HG02610 (cell line): ENCODE measurements at regions not wholly inside any gene's neighbourhood (a gene's known extent, or its start where the extent isn't known, plus 50 kb on each side); places are given as distances from the start of the nearest gene placed in this dataset.
A peak's percentile ranks its signal among the peaks of the same experiment; 100 is the strongest.
"Not testable (repeated sequence)": the region's sequence is repeated elsewhere in the genome, so short reads cannot be mapped to it uniquely, and the experiment has no call there.

Source experiments
- ATAC-seq: cut with Tn5 transposase; IDR thresholded peaks from one replicate; pipeline ENCODE4 v1.9.1; 2021; ENCODE audit warnings: mild to moderate bottlenecking, moderate library complexity; ENCODE audit not compliant: unreplicated experiment

- ATAC-seq: no peak
Observed at GRCh38 chr13:47892374-47892773, 108.7 kb downstream of the SUCLA2 start.

- ATAC-seq: no peak
Observed at GRCh38 chr13:47890146-47890814, 110.8 kb downstream of the SUCLA2 start.

- ATAC-seq: no peak
Observed at GRCh38 chr13:47886314-47886713, 114.8 kb downstream of the SUCLA2 start.

- ATAC-seq: no peak
Observed at GRCh38 chr13:47875201-47875600, 125.9 kb downstream of the SUCLA2 start.

DNA sequence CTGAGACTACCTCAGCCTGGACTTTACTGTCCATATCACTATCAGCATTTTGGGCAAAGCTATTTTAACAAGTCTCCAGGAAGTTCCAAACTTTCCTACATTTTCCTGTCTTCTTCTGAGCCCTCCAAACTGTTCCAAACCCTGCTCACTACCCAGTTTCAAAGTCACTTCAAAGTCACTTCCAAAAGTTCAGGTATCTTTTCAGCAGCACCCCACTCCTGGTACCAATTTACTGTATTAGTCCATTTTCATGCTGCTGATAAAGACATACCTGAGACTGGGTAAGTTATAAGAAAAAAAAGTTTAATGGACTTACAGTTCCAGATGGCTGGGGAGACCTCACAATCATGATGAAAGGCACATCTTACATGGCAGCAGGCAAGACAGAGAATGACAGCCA is 127.1 kb downstream of the SUCLA2 start:
- ATAC-seq: not testable (repeated sequence)

- not testable (repeated sequence) for ATAC-seq
Observed at GRCh38 chr13:47873319-47873718, 127.8 kb downstream of the SUCLA2 start.

GRCh38 chr13:47869776-47870175 is 131.3 kb downstream of the SUCLA2 start:
- ATAC-seq: no peak

- ATAC-seq: no peak
Observed at GRCh38 chr13:47865883-47866282, 135.2 kb downstream of the SUCLA2 start.

DNA sequence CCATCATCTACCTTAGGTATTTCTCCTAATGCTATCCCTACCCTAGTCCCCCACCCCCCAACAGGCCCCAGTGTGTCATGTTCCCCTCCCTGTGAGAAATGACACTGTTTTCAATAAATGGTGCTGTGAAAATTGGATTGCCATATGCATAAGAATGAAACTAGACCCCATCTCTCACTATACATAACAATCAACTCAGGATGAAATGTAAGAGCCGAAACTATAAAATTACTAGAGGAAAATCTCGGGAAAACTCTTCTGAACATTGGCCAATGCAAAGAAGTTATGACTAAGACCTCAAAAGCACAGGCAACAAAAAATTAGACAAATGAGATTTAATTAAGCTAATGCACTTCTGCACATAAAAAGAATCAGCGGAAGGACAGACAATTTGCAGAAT is 138.2 kb downstream of the SUCLA2 start:
- ATAC-seq: no peak

DNA sequence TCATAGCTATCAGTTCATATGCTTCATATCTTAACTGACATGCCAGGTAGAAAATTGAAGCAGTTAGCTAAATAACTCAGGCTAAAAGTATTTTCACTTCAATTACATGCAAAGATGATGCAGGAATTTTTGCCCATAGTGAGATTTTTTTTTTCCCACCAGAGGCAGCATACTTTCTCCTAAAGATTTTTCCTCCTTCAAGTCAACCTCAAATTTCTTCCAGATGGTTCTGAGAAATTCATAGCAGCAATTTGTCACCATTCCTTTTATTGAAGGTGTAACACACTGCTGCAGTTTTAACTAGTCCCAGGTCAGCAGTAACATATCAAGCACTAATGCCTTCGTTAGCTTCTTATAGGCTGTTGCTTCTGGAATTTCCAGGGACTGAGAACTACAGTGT is 141.9 kb downstream of the SUCLA2 start:
- ATAC-seq: no peak

GRCh38 chr13:47858042-47859025 is 142.7 kb downstream of the SUCLA2 start:
- no peak for ATAC-seq

- no peak for ATAC-seq
Observed at GRCh38 chr13:47853236-47853635, 147.8 kb downstream of the SUCLA2 start.

- ATAC-seq: no peak
Observed at GRCh38 chr13:47846886-47847285, 154.2 kb downstream of the SUCLA2 start.

DNA sequence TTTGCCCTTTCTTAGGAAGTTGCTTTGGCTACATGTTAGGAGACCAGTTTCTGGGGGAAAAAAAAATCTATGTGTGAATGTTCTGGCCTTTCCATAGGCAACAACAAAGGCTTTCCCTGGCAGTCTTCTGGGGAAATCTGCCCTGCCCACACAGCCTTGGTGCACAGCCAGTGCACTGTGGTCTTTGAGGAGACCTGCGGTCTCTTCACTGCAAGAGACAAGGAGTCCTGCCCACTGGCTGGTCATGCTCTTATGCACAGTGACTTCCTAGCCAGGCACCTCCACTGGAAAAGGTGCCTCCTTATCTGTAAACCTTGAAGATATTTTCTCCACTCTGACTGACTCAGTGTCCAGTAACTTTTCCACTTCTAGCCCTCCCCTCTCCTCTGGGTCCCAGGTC is 155.1 kb downstream of the SUCLA2 start:
- no peak for ATAC-seq

GRCh38 chr13:47843005-47843404 is 158.1 kb downstream of the SUCLA2 start:
- ATAC-seq: peak; percentile 71

DNA sequence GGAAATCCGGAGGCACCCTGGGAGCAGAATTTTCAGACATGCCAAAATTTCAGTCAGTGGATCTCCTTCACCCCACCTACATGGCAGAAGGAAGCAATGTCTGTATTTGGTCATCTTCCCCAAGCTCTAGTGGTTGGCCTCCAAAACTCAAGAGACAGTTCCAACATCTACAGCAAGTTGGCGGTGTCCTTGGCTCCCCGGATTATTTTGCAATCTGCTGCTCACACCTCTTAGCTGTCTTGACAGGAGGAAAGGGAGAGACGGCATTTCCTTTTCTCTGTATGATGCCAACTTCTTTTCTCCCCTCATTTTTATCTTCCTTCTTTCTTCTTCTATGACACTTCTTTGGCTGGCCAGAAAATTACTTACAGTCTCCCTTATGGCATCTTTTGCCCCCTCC is 159.9 kb downstream of the SUCLA2 start:
- no peak for ATAC-seq

DNA sequence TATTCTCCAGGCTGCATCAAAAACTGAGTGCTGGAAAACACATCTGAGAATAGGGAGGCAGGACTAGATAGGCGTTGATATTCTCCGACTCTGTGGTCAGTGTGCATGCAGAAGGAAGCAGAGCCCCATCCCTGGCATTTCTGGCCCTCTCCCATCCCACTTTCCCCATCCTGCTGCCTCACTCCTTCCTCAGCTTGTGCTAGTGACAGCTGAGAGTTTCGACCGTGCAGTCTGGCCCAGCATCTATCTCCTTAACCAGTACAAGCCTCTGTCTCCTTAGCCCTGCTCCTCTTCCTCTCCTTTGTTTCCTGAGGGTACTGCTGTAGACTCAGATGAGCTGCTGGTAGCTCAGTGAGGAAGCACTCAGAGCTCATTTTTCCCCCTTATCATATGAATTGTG is 163.2 kb downstream of the SUCLA2 start:
- ATAC-seq: no peak

GRCh38 chr13:47837104-47837880 is 163.8 kb downstream of the SUCLA2 start:
- no peak for ATAC-seq

DNA sequence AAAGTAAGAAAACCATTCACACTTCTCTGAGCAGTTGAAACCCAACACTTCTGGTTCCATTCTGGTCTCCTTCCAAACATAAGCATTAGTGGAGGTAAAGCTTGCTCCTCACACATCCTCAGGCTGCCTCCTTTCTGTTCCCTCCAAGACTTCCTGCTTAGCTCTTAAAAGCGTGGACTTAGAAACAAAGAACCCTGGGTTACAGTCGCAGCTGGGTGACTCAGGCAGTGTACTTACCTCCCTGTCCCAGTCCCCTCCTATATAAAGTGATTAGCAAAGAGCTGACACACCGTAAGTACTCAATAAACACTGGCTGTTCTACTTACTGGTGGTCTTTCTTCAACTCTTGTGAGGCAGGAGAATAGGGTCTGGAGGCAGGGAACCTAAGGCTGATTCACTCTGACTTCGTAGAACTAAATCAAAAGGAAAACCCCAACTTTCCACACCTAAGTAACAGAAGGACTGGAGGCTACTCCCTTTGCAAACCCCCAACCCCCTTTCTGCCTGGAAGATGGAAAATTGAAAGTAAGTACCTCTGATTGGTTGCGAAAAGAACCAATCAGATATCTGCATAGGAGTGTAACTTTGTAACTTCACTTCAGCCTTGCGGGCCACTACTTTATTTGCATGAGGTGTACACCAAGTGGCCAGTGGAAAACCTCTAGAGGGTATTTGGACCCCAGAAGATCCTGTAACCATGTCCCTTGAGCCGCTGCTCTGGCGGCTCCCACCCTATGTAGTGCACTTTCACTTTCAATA is 165.4 kb downstream of the SUCLA2 start:
- no peak for ATAC-seq

GRCh38 chr13:47832458-47832972 is 168.6 kb downstream of the SUCLA2 start:
- ATAC-seq: no peak
